ENCODE measurements at regions not wholly inside any gene's neighbourhood (a gene's known extent, or its start where the extent isn't known, plus 50 kb on each side); places are given as distances from the start of the nearest gene placed in this dataset.

- H3K27me3 ChIP-seq (ENCODE audit: control insufficient read depth, extremely low read depth, insufficient read depth, low read length) = no peaks in the 10 kb centered on the region
- no peak for DNase-seq (ENCODE audit: low read depth, low spot score)
- dilution Hi-C loops (cut with MboI; ENCODE audit: extremely low pct_ligation_motif_present, low sequenced_read_pairs) = no loop called here
- no peaks in the 10 kb centered on the region for H3K9me1 ChIP-seq (ENCODE audit: control insufficient read depth, extremely low read depth, insufficient read depth, low read length)
- H3K4me1 ChIP-seq (ENCODE audit: control insufficient read depth, extremely low read depth, insufficient read depth, low read length) = no peaks in the 10 kb centered on the region
- H4K20me1 ChIP-seq (ENCODE audit: control insufficient read depth, extremely low read depth, insufficient read depth, low read length) = no peaks in the 10 kb centered on the region
- H3K27ac ChIP-seq (ENCODE audit: control insufficient read depth, insufficient read depth, low read length) = no peak overlapping the region
- no peaks in the 10 kb centered on the region for H3K36me3 ChIP-seq (ENCODE audit: control insufficient read depth in 2 of 2, extremely low read depth in 1 of 2, insufficient read depth in 2 of 2, low read length in 2 of 2)
- no peak overlapping the region for H3K4me2 ChIP-seq (ENCODE audit: control insufficient read depth, extremely low read depth, insufficient read depth, low read depth, low read length)
- H3K9me3 ChIP-seq (ENCODE audit: control insufficient read depth, low read depth, low read length) = no peaks in the 10 kb centered on the region
- FAIRE-seq = no peak
- TF ChIP-seq EZH2 (IDR thresholded peaks at IDR 0.05; ENCODE audit: low read length) = no peak
- TF ChIP-seq, protein P1, sequence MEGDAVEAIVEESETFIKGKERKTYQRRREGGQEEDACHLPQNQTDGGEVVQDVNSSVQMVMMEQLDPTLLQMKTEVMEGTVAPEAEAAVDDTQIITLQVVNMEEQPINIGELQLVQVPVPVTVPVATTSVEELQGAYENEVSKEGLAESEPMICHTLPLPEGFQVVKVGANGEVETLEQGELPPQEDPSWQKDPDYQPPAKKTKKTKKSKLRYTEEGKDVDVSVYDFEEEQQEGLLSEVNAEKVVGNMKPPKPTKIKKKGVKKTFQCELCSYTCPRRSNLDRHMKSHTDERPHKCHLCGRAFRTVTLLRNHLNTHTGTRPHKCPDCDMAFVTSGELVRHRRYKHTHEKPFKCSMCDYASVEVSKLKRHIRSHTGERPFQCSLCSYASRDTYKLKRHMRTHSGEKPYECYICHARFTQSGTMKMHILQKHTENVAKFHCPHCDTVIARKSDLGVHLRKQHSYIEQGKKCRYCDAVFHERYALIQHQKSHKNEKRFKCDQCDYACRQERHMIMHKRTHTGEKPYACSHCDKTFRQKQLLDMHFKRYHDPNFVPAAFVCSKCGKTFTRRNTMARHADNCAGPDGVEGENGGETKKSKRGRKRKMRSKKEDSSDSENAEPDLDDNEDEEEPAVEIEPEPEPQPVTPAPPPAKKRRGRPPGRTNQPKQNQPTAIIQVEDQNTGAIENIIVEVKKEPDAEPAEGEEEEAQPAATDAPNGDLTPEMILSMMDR (optimal IDR thresholded peaks at IDR 0.05 in 1 of 3, IDR thresholded peaks at IDR 0.05 in 1 of 3, conservative IDR thresholded peaks at IDR 0.05 in 1 of 3; ENCODE audit: extremely low read depth in 1 of 3, insufficient read depth in 2 of 3, low read length in 3 of 3) = no peak
- no peak overlapping the region for H3K9ac ChIP-seq (ENCODE audit: control insufficient read depth, extremely low read depth, insufficient read depth, low read length)
- H2AFZ ChIP-seq (ENCODE audit: control insufficient read depth, low read length) = no peak overlapping the region
- no peaks in the 10 kb centered on the region for H3K79me2 ChIP-seq (ENCODE audit: control insufficient read depth, insufficient read depth, low read length)
- H3K4me3 ChIP-seq (ENCODE audit: control insufficient read depth in 2 of 3, extremely low read depth in 1 of 3, insufficient read depth in 2 of 3, low read depth in 1 of 3, low read length in 3 of 3) = no peak overlapping the region
These were observed 125.0 kb upstream of the EGLN3 start for GRCh38 chr14:34075826-34076225.

DNA sequence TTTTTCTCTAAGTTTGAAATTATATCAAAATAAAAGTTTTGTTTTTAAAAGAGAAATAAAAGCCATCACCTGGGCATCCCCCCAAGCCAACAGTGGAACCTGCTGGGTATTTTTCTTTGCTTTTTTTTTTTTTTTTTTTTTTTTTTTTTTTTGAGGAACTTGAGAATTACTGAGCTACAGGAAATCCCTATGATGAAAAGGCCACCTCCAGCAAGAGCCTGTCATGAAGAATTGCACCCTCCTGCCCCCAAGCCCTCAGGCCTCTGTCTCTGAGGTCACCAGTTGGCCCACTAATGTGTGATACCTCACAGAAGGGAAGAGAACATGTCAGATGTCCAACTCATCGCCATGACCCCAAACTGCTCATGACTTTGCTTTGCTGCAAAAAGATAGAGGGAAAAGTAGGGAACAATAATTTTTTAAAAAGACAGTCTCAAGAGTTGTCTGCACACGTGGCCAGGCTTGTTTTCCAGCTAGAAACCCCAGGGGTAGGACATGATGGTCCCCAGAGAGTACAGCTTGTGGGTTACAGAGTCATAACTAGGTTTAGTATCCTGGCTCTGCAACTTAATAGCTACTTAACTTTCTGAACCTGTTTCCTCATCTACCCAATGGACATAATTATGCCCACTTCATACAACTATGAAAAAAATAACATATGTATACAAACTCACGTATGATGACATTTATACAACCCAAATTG lies 124.3 kb upstream of the EGLN3 start:
- TF ChIP-seq, protein P1 (optimal IDR thresholded peaks at IDR 0.05 in 1 of 3, IDR thresholded peaks at IDR 0.05 in 1 of 3, conservative IDR thresholded peaks at IDR 0.05 in 1 of 3; ENCODE audit: extremely low read depth in 1 of 3, insufficient read depth in 2 of 3, low read length in 3 of 3) = no peak
- no peak for TF ChIP-seq EZH2 (IDR thresholded peaks at IDR 0.05; ENCODE audit: low read length)
- Histone ChIP-seq H2AFZ (ENCODE audit: control insufficient read depth, low read length) (no peak overlapping the region), H3K4me2 (ENCODE audit: control insufficient read depth, extremely low read depth, insufficient read depth, low read depth, low read length) (no peak overlapping the region), H3K9me1 (ENCODE audit: control insufficient read depth, extremely low read depth, insufficient read depth, low read length) (no peaks in the 10 kb centered on the region), H3K4me3 (ENCODE audit: control insufficient read depth in 2 of 3, extremely low read depth in 1 of 3, insufficient read depth in 2 of 3, low read depth in 1 of 3, low read length in 3 of 3) (no peak overlapping the region), H3K9me3 (ENCODE audit: control insufficient read depth, low read depth, low read length) (no peaks in the 10 kb centered on the region), H3K4me1 (ENCODE audit: control insufficient read depth, extremely low read depth, insufficient read depth, low read length) (no peaks in the 10 kb centered on the region), H3K79me2 (ENCODE audit: control insufficient read depth, insufficient read depth, low read length) (no peaks in the 10 kb centered on the region), H3K9ac (ENCODE audit: control insufficient read depth, extremely low read depth, insufficient read depth, low read length) (no peak overlapping the region), H3K27ac (ENCODE audit: control insufficient read depth, insufficient read depth, low read length) (no peak overlapping the region), H4K20me1 (ENCODE audit: control insufficient read depth, extremely low read depth, insufficient read depth, low read length) (no peaks in the 10 kb centered on the region), H3K36me3 (ENCODE audit: control insufficient read depth in 2 of 2, extremely low read depth in 1 of 2, insufficient read depth in 2 of 2, low read length in 2 of 2) (no peaks in the 10 kb centered on the region), H3K27me3 (ENCODE audit: control insufficient read depth, extremely low read depth, insufficient read depth, low read length) (no peaks in the 10 kb centered on the region)
- no peak for DNase-seq (ENCODE audit: low read depth, low spot score)
- dilution Hi-C loops (cut with MboI; ENCODE audit: extremely low pct_ligation_motif_present, low sequenced_read_pairs) = no loop called here
- no peak for FAIRE-seq

Data from keratinocyte (primary cell).